NCI-H2196 treated with DMSO at 0.1 percent for 48 hours (cell line): ENCODE measurements at regions not wholly inside any gene's neighbourhood (a gene's known extent, or its start where the extent isn't known, plus 50 kb on each side); places are given as distances from the start of the nearest gene placed in this dataset.
A peak's percentile ranks its signal among the peaks of the same experiment; 100 is the strongest.
"Not testable (repeated sequence)": the region's sequence is repeated elsewhere in the genome, so short reads cannot be mapped to it uniquely, and the experiment has no call there.

Source experiments
- DNase-seq: peaks from one replicate; lab custom pipeline; 2025; ENCODE audit not compliant: unreplicated experiment; lab: John Stamatoyannopoulos, UW

DNA sequence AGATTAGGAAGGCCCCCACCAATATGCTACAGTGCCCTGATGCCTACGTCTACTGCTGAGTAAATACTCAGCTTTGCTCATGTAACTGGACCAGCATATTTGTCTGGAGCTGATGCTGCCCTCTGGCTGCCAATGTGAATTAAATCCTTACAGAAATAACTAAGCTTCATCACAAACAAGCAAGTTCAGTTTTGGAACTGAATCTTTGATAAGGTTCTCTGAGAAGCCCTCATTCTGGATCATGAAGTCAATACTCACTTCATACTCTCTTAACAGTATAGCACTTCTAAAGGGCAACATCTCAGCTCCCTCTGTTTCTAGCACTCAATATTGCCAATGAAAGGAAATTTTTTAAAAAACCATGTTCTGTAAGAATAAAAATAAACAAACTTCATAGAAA, 246.7 kb downstream of the ETV1 start:
- DNase-seq: peak; percentile 8

DNA sequence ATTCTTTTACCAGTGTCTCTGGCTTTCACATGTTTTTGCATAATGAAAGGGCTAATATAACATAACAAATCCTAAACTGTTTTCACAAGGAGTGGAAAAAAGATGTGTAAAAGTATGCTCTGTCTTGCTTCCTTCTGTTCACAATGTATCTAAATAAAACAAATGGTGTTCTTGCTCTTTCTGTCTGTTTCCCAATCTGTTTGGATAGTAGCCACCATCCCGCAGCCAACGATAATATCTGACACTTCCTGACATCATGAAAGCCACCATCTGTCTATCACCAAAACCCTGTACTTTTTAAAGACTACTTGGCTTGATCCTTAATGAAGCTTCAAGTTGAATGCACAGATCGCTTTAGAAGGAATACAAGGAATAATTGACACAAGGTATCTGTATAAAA, 246.2 kb downstream of the ETV1 start:
- no peak for DNase-seq

DNA sequence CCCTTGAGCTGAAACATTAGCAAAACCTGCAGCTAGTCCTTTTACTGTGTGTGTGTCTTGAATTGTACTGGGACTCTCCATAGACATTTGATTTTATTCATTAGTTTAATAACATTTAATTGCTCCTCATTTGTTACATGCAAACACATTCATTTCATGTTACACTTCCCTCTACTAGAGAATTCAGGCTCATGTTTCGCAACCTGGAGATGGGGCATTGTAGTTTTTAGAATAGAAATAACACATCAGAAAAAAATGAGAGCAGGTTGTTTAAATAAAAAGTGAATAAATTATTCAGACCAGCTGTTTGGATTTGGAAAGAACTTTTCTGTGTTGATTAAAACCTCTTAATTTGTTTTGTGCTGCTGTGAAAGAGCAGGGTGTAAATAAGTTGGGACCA, 243.9 kb downstream of the ETV1 start:
- no peak for DNase-seq

DNA sequence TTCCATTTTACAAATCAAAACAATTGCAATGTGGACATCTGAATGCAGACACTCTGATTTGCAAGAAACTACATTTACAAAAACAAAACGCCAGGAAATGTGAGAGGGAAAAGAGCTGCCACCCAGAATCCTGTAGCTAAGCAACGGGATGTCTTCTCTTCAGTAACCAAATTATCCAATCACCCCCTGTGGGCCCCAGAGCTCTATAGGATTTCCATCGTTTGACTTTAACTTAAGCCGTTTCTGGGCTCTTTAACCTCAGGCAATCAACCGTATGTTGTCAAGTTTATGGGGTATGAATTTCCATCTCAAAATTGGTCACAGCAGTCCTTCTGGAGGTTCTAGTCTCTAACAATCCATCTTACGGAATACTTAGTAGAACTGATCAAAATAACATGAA, 240.5 kb downstream of the ETV1 start:
- DNase-seq: no peak

- no peak for DNase-seq
These were observed 239.8 kb downstream of the ETV1 start for GRCh38 chr7:13749636-13750035.

GRCh38 chr7:13751766-13752165, 237.7 kb downstream of the ETV1 start:
- no peak for DNase-seq

DNA sequence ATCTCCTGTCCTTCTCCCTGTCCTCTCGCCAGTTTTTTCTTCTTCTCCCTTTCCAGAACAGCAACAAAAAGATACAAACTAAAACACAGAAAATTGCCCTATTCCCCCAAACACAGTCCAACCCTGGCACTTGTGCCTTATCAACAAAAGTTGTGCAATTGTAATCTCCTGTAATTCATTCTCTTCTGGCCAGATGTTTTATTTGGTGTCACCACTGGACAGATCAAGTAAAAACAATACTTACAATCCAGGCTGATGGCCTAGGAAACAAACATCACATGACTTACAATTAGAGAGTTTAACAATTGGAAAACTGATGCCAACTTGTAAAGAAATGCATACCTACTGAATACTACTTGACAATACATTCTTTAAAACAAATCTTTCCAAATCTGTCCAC, 231.6 kb downstream of the ETV1 start:
- no peak for DNase-seq

GRCh38 chr7:13765853-13766252, 223.6 kb downstream of the ETV1 start:
- not testable (repeated sequence) for DNase-seq

- no peak for DNase-seq
These were observed 219.2 kb downstream of the ETV1 start for GRCh38 chr7:13770305-13770704.

- no peak for DNase-seq
These were observed 214.5 kb downstream of the ETV1 start for GRCh38 chr7:13774976-13775375.

DNA sequence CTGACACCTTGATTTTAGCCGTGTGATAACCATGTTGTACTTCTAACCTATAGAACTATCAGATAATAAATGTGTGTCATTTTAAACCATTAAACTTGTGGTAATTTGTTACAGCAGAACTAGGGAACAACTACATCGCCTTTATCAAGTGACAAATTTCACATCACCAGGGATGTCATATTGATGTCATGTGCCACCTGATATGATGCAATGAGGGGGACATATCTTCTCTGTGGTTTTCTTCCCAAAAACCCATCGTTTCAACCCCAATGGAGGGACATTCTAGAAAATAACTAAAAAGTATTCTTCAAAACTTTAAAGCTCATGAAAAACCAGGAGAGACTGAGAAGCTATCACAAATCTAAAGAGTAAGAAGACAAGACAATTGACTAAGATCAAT, 212.2 kb downstream of the ETV1 start:
- no peak for DNase-seq

DNA sequence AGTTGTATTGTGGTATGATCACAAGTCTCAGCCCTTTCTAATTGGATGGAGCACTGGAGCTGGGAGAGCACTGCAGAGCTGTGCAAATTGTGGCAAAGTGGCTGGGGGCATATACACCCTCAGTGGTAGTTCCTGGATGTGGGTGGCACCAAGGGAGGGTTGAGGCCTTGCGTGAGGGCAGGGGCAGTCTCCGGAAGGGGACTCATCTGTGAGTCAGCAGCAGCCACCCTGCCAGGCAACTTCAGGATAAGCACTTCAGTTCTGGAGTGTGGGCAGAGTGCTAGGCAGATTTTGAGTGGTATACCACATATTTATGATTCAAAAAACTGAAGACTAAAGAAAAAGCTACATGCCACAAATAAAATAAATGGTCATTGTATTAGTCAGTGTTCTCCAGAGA, 210.5 kb downstream of the ETV1 start:
- DNase-seq: no peak

- DNase-seq: no peak
These were observed 198.9 kb downstream of the ETV1 start for GRCh38 chr7:13790611-13791010.

- no peak for DNase-seq
These were observed 197.3 kb downstream of the ETV1 start for GRCh38 chr7:13792208-13792607.

DNA sequence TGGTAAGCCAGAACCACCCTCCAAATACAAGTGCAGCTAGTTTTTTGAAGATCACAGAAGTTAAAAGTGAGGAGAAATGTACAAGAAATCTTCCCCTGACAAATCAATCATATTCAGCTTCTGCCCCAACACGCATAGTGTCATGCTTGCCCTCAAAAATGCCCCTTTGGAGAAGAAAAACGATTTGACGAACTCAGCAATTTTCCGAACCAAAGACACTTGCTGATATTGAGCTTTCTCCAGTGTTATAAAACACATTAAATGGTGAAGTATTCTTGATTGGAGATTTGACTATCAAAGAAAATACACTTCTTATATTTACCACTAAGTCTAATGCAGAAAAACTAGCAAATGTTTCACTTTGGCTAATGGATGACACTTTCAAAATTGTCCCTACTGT, 195.5 kb downstream of the ETV1 start:
- no peak for DNase-seq

GRCh38 chr7:13794581-13794980, 194.9 kb downstream of the ETV1 start:
- no peak for DNase-seq

GRCh38 chr7:13797545-13797944, 191.9 kb downstream of the ETV1 start:
- DNase-seq: no peak

DNA sequence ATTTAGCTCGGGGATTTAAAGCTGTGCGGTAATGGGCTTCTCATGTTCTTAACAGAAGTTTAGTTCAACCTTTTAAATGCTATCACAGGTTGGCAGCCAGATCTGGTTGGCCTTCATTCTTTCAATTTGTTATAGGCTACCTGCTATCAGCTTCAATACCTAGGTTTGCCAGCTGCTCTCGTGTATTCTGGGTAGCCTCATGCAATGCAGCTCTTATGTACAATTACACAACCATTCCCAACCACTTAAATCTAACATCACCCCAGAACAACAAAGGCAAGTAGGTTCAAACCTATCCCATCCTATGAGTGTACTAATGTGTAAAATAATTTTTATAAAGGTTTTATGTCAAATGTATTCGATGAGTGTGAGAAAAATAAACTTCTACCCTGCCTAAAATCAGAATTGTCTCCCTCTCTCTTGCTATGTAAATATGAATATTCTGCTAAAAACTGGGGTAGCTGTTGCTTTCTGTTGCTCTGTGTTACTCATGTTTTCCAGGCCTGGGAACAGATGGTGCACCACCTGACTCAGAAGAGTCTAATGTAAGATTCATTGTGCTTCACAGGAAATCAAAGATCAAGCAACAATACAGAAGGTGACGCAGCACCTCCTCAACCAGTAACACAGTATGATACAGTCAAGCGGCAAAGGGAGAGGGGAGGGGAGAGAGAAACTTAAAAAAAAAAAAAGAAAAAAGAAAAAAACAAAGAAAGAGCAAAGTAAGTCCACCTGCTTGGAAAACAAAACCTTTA, 188.6 kb downstream of the ETV1 start:
- DNase-seq: no peak

- DNase-seq: no peak
These were observed 187.8 kb downstream of the ETV1 start for GRCh38 chr7:13801669-13802068.

DNA sequence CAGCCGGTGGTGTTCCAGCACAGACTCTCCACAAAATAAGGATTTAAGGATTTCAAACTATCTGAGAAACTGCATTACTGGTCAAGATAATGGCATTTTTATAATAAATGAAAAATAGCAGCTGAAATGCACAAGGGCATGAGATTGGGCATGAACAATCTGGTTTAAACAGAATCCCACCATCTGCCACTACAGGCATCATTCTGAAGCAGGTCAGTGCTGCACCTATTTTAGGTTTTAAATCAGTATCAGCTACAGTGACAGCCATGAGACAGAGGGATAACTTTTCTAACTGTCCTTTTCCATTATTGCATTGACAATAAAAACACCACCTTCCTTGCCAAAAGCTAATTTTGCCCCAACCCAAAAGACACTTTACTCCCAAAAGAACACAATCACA, 186.8 kb downstream of the ETV1 start:
- no peak for DNase-seq

DNA sequence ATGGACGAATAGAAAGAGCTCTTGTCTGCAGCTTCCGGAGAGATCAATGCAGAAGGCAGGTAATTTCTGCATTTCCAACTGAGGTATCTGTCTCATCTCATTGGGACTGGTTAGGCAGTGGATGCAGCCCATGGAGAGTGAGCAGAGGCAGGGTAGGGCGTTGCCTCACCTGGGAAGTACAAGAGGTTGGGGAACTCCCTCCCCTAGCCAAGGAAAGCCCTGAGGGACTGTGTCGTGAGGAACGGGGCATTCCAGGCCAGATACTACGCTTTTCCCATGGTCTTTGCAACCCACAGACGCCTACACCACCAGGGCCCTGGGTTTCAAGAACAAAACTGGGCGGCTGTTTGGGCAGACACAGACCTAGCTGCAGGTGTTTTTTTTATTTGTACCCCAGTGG, 186.3 kb downstream of the ETV1 start:
- no peak for DNase-seq

DNA sequence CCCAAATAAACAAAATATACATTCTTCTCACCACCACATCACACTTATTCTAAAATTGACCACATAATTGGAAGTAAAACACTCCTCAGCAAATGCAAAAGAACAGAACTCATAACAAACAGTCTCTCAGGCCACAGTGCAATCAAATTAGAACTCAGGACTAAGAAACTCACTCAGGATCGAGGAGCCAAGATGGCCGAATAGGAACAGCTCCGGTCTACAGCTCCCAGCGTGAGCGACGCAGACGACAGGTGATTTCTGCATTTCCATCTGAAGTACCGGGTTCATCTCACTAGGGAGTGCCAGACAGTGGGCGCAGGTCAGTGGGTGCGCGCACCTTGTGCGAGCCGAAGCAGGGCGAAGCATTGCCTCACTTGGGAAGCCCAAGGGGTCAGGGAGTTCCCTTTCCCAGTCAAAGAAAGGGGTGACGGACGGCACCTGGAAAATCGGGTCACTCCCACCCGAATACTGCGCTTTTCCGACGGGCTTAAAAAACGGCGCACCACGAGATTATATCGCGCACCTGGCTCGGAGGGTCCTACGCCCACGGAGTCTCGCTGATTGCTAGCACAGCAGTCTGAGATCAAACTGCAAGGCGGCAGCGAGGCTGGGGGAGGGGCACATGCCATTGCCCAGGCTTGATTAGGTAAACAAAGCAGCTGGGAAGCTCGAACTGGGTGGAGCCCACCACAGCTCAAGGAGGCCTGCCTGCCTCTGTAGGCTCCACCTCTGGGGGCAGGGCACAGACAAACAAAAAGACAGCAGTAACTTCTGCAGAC, 183.2 kb downstream of the ETV1 start:
- DNase-seq: not testable (repeated sequence)

DNA sequence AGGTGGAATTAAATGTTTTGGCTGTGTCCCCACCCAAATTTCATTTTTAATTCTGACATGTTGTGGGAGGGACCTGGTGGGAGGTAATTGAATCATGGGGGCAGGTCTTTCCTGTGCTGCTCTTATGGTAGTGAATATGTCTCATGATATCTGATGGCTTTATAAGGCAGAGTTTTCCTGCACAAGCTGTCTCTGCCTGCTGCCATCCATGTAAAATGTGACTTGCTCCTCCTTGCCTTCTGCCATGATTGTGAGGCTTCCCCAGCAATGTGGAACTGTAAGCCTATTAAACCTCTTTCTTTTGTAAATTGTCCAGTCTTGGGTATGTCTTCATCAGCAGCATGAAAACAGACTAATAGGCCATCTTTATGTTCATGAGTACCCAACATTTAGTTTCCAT, 172.2 kb downstream of the ETV1 start:
- not testable (repeated sequence) for DNase-seq
